Kidney (tissue), 13 donors: ENCODE measurements at regions not wholly inside any gene's neighbourhood (a gene's known extent, or its start where the extent isn't known, plus 50 kb on each side); places are given as distances from the start of the nearest gene placed in this dataset.

Experiments
- DNase-seq, 5 donors: peaks; one replicate each; pipeline ENCODE4 v3.0.0-alpha.2; 2013 to 2020
- FAIRE-seq: peaks from 2 replicates; lab custom pipeline; 2012; peaks lifted over from hg19 to GRCh38; lab: Jason Lieb, UNC
- H3K27ac ChIP-seq, 2 donors: one replicate each; pipeline ENCODE4 v1.7.0; 2013; ENCODE audit warnings: low read depth in 2 of 2, low read length in 2 of 2, inconsistent platforms in 1 of 2
- H3K27me3 ChIP-seq: one replicate; pipeline ENCODE4 v1.7.1; 2013; ENCODE audit warnings: low read length, inconsistent platforms; ENCODE audit not compliant: control insufficient read depth, insufficient read depth
- H3K36me3 ChIP-seq, 3 donors: one replicate each; pipeline versions ENCODE4 v1.7.0 to v1.7.1; 2013; ENCODE audit warnings: low read length in 3 of 3, control low read depth in 1 of 3, inconsistent platforms in 1 of 3; ENCODE audit not compliant: insufficient read depth in 3 of 3, control insufficient read depth in 2 of 3
- H3K4me1 ChIP-seq, 3 donors: one replicate each; pipeline versions ENCODE4 v1.7.0 to v1.7.1; 2013; ENCODE audit warnings: low read length in 3 of 3, inconsistent platforms in 1 of 3, low read depth in 1 of 3; ENCODE audit not compliant: control insufficient read depth in 2 of 3, insufficient read depth in 2 of 3
- H3K4me3 ChIP-seq, 3 donors: one replicate each; pipeline versions ENCODE4 v1.7.0 to v1.8.1; 2013; ENCODE audit warnings: low read length in 3 of 3, control low read depth in 1 of 3, inconsistent platforms in 1 of 3
- H3K9ac ChIP-seq, 3 donors: one replicate each; pipeline versions ENCODE4 v1.7.0 to v1.7.1; 2013; ENCODE audit warnings: low read length in 3 of 3, control low read depth in 1 of 3, inconsistent platforms in 1 of 3
- H3K9me3 ChIP-seq, 3 donors: one replicate each; pipeline versions ENCODE4 v1.7.0 to v1.7.1; 2013; ENCODE audit warnings: low read length in 3 of 3, control low read depth in 1 of 3, inconsistent platforms in 1 of 3; ENCODE audit not compliant: control insufficient read depth in 2 of 3, insufficient read depth in 1 of 3
- intact Hi-C: fragments of 100-400 bp; cut with DNase I; formaldehyde crosslinking; loops from one replicate; pipeline ENCODE4 v1.11.1; 2022
- TF ChIP-seq, protein P1 (sequence below): IDR thresholded peaks from 3 replicates; pipeline ENCODE4 v1.5.1; 2012; ENCODE audit warnings: mild to moderate bottlenecking, moderate library complexity, borderline replicate concordance; ENCODE audit not compliant: insufficient read depth; ENCODE audit errors: extremely low read depth
- donor health status: control.
- donor health status: control.
- donor health status: control.
- donor health status: control.
- donor health status: control.
- donor health status: DM: yes; HTN: yes; CAD: no.
- donor health status: Normal renal cell carcinoma (clear cell type).

DNA sequence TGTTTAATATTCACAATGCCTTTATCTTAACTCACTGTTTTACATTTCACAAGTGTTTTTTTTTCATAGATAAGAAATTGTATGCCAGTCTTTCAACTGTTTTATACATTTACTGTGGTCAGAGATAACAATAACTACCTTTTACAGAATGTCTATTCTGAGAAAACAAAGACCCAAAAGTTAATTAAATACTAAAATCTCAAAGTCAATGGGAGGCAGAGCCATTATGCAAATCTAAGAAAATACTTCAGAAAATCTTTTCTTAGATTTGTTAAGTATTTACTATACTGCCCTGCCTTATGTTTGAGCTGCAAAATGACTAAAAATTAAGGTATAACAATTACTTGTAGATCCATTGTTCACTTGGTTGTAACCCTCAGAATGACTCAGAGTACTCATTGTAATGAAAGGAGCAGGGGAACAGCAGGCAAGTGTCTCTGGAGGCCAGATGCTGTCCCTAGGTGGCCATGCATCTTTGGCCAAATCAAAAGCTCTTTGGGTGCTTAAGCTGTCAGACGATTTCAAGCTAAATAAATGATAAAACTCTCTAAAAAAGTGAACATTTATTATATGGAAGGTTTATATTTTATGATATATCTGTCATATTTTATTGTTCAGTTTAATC lies 770.1 kb upstream of the PCDH20 start:
- H3K27me3 ChIP-seq = no peaks in the 10 kb centered on the region
- TF ChIP-seq, protein P1, sequence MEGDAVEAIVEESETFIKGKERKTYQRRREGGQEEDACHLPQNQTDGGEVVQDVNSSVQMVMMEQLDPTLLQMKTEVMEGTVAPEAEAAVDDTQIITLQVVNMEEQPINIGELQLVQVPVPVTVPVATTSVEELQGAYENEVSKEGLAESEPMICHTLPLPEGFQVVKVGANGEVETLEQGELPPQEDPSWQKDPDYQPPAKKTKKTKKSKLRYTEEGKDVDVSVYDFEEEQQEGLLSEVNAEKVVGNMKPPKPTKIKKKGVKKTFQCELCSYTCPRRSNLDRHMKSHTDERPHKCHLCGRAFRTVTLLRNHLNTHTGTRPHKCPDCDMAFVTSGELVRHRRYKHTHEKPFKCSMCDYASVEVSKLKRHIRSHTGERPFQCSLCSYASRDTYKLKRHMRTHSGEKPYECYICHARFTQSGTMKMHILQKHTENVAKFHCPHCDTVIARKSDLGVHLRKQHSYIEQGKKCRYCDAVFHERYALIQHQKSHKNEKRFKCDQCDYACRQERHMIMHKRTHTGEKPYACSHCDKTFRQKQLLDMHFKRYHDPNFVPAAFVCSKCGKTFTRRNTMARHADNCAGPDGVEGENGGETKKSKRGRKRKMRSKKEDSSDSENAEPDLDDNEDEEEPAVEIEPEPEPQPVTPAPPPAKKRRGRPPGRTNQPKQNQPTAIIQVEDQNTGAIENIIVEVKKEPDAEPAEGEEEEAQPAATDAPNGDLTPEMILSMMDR = no peak
- no peaks in the 10 kb centered on the region for H3K9me3 ChIP-seq
- no peak overlapping the region for H3K27ac ChIP-seq
- DNase-seq (no peak), FAIRE-seq (no peak)
- no peak overlapping the region for H3K4me3 ChIP-seq
- no peaks in the 10 kb centered on the region for H3K4me1 ChIP-seq
- intact Hi-C loops = no loop called here
- no peaks in the 10 kb centered on the region for H3K36me3 ChIP-seq
- H3K9ac ChIP-seq = no peak overlapping the region

DNA sequence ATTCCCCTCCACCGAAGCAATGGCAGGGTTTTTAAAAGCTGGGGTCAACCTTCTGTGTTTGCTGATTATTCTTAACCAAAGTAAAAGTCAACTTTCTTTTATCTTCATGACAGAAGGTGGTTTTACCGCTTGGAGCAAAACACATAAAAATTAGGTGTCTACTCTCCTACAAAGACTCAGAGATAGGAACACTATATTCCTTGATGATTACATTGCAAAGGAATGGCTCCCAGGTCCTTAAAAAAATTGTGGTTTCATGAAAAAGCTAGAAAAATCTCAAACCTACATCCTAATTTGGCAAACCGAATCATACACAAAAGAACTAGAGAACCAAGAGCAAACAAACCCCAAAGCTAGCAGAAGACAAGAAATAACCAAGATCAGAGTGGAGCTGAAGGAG lies 760.4 kb upstream of the PCDH20 start:
- no peaks in the 10 kb centered on the region for H3K9me3 ChIP-seq
- no peak overlapping the region for H3K4me3 ChIP-seq
- TF ChIP-seq, protein P1 = no peak
- no peak for DNase-seq
- H3K27me3 ChIP-seq = no peaks in the 10 kb centered on the region
- no peak overlapping the region for H3K9ac ChIP-seq
- no peak overlapping the region for H3K27ac ChIP-seq
- no peaks in the 10 kb centered on the region for H3K36me3 ChIP-seq
- intact Hi-C loops = no loop called here
- H3K4me1 ChIP-seq = no peaks in the 10 kb centered on the region
- FAIRE-seq = no peak

DNA sequence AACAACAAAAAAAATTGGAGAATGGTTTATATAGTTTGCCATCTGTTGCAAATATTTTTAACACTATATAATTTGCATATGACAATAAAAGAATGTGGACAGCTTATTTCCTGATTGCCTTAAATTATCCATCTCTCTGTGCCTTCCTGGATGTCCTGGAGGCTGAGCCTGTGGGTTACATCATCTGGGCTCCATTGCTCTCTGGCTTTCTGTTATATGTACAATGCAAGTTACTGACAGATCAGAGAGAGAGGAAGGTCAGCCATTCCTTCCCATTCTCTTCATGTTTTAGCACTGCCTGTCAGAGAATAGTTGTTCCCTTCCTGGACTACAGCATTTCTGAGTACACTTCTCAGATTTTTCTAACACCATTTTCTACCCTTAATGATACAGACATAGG lies 758.3 kb upstream of the PCDH20 start:
- Histone ChIP-seq H3K36me3 (no peaks in the 10 kb centered on the region), H3K4me1 (no peaks in the 10 kb centered on the region), H3K27me3 (no peaks in the 10 kb centered on the region), H3K27ac (no peak overlapping the region), H3K9me3 (no peaks in the 10 kb centered on the region), H3K9ac (no peak overlapping the region), H3K4me3 (no peak overlapping the region)
- DNase-seq (no peak), FAIRE-seq (no peak)
- intact Hi-C loops = no loop called here
- TF ChIP-seq, protein P1 = no peak

DNA sequence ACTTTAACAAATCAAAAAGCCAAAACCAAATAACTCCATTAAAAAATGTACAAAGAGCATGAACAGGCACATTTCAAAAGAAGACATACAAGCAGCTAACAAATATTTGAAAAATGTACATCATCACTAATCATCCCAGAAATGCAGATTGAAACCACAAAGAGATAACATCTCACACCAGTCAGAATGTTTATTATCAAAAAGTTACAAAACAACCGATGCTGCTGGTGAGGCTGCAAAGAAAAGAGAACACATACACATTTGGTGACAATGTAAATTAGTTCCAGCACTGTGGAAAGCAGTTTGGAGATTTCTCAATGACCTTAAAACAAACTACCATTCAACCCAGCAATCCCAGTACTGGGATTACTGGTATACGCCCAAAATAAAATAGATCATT lies 756.0 kb upstream of the PCDH20 start:
- H3K4me3 ChIP-seq = no peak overlapping the region
- no peaks in the 10 kb centered on the region for H3K4me1 ChIP-seq
- TF ChIP-seq, protein P1 = no peak
- no peaks in the 10 kb centered on the region for H3K36me3 ChIP-seq
- H3K9me3 ChIP-seq = no peaks in the 10 kb centered on the region
- H3K27me3 ChIP-seq = no peaks in the 10 kb centered on the region
- intact Hi-C loops = no loop called here
- H3K9ac ChIP-seq = no peak overlapping the region
- DNase-seq = no peak
- FAIRE-seq = no peak
- no peak overlapping the region for H3K27ac ChIP-seq
